HFFc6 (cell line): ENCODE measurements at regions not wholly inside any gene's neighbourhood (a gene's known extent, or its start where the extent isn't known, plus 50 kb on each side); places are given as distances from the start of the nearest gene placed in this dataset.
A peak's percentile ranks its signal among the peaks of the same experiment; 100 is the strongest.

Experiments used
- DNase-seq: peaks from one replicate; pipeline ENCODE4 v3.0.0-alpha.2; 2018
- H3K27ac Mint-ChIP-seq: 2 replicates; pipeline ENCODE4 v1.8.0; 2020; ENCODE audit warnings: mild to moderate bottlenecking, mixed read lengths
- H3K27me3 Mint-ChIP-seq: 2 replicates; pipeline ENCODE4 v1.8.0; 2021; ENCODE audit warnings: mild to moderate bottlenecking, moderate library complexity, mixed read lengths; ENCODE audit not compliant: insufficient read depth
- H3K36me3 Mint-ChIP-seq: 2 replicates; pipeline ENCODE4 v1.8.0; 2021; ENCODE audit warnings: low read depth, mixed read lengths
- H3K4me1 Mint-ChIP-seq: 2 replicates; pipeline ENCODE4 v1.8.0; 2020; ENCODE audit warnings: low read depth, mixed read lengths
- H3K4me3 Mint-ChIP-seq: 2 replicates; pipeline ENCODE4 v1.8.0; 2020; ENCODE audit warnings: mild to moderate bottlenecking, moderate library complexity, mixed read lengths
- H3K9me3 Mint-ChIP-seq: 2 replicates; pipeline ENCODE4 v1.8.0; 2020; ENCODE audit warnings: mild to moderate bottlenecking, mixed read lengths
- CTCF ChIP-seq: fragments of 200-600 bp; sonication (generic); IDR thresholded peaks from 2 replicates; pipeline ENCODE4 v1.5.0; 2021; ENCODE audit warnings: antibody characterized with exemption, mild to moderate bottlenecking

GRCh38 chr11:116641561-116642045, 131.2 kb downstream of the BUD13 start:
- no peak overlapping the region for H3K27ac Mint-ChIP-seq
- no peaks in the 10 kb centered on the region for H3K9me3 Mint-ChIP-seq
- no peaks in the 10 kb centered on the region for H3K36me3 Mint-ChIP-seq
- peak; percentile 75 for TF ChIP-seq CTCF
- peaks cover 7% of the 10 kb centered on the region for H3K27me3 Mint-ChIP-seq
- H3K4me1 Mint-ChIP-seq, result no peaks in the 10 kb centered on the region
- no peak overlapping the region for H3K4me3 Mint-ChIP-seq
- no peak for DNase-seq

- Mint-ChIP-seq H3K9me3 (no peaks in the 10 kb centered on the region), H3K4me1 (no peaks in the 10 kb centered on the region), H3K27me3 (peaks cover 5% of the 10 kb centered on the region), H3K36me3 (no peaks in the 10 kb centered on the region), H3K4me3 (no peak overlapping the region), H3K27ac (no peak overlapping the region)
- TF ChIP-seq CTCF, result no peak
- DNase-seq, result no peak
These were observed 132.0 kb downstream of the BUD13 start for GRCh38 chr11:116640641-116641402.

- no peak for TF ChIP-seq CTCF
- Mint-ChIP-seq H3K27me3 (peaks cover 2% of the 10 kb centered on the region), H3K36me3 (no peaks in the 10 kb centered on the region), H3K4me1 (no peaks in the 10 kb centered on the region), H3K9me3 (no peaks in the 10 kb centered on the region), H3K4me3 (no peak overlapping the region), H3K27ac (no peak overlapping the region)
- no peak for DNase-seq
These were observed 134.3 kb downstream of the BUD13 start for GRCh38 chr11:116638463-116638862.

GRCh38 chr11:116637766-116638165, 135.0 kb downstream of the BUD13 start:
- H3K4me3 Mint-ChIP-seq, result no peak overlapping the region
- TF ChIP-seq CTCF, result no peak
- peaks cover 2% of the 10 kb centered on the region for H3K27me3 Mint-ChIP-seq
- no peaks in the 10 kb centered on the region for H3K4me1 Mint-ChIP-seq
- no peak for DNase-seq
- H3K9me3 Mint-ChIP-seq, result no peaks in the 10 kb centered on the region
- no peak overlapping the region for H3K27ac Mint-ChIP-seq
- H3K36me3 Mint-ChIP-seq, result no peaks in the 10 kb centered on the region

GRCh38 chr11:116636341-116636929, 136.4 kb downstream of the BUD13 start:
- Mint-ChIP-seq H3K4me3 (no peak overlapping the region), H3K9me3 (no peaks in the 10 kb centered on the region), H3K27me3 (peaks cover 2% of the 10 kb centered on the region), H3K4me1 (no peaks in the 10 kb centered on the region), H3K27ac (no peak overlapping the region), H3K36me3 (no peaks in the 10 kb centered on the region)
- no peak for DNase-seq
- TF ChIP-seq CTCF, result no peak
